KMS-11 (cell line): ENCODE measurements at regions not wholly inside any gene's neighbourhood (a gene's known extent, or its start where the extent isn't known, plus 50 kb on each side); places are given as distances from the start of the nearest gene placed in this dataset.

Experiments used
- H2AFZ ChIP-seq: fragments of 200-600 bp; sonication (generic); 2 replicates; pipeline ENCODE4 v1.6.1; 2016; ENCODE audit warnings: antibody characterized with exemption, mixed run types, low read depth
- H3K27ac ChIP-seq: fragments of 200-600 bp; sonication (generic); 2 replicates; pipeline ENCODE4 v1.6.1; 2016; ENCODE audit warnings: mild to moderate bottlenecking, mixed run types
- H3K27me3 ChIP-seq: fragments of 200-600 bp; sonication (generic); 2 replicates; pipeline ENCODE4 v1.6.1; 2017; ENCODE audit warnings: mild to moderate bottlenecking, low read depth, mixed run types, moderate library complexity; ENCODE audit not compliant: insufficient read depth
- H3K36me3 ChIP-seq: fragments of 200-600 bp; sonication (generic); 2 replicates; pipeline ENCODE4 v1.6.1; 2017; ENCODE audit warnings: mild to moderate bottlenecking, mixed run types; ENCODE audit not compliant: insufficient read depth
- H3K4me1 ChIP-seq: fragments of 200-600 bp; sonication (generic); 2 replicates; pipeline ENCODE4 v1.6.1; 2016; ENCODE audit warnings: mild to moderate bottlenecking, low read depth, mixed run types; ENCODE audit not compliant: poor library complexity, severe bottlenecking
- H3K4me2 ChIP-seq: fragments of 200-600 bp; sonication (generic); 2 replicates; pipeline ENCODE4 v1.7.0; 2016; ENCODE audit warnings: mild to moderate bottlenecking, mixed run types
- H3K4me3 ChIP-seq: fragments of 200-600 bp; sonication (generic); IDR thresholded peaks from 2 replicates; pipeline ENCODE4 v1.6.1; 2017; ENCODE audit warnings: low read depth, low read length, mixed read lengths; ENCODE audit not compliant: insufficient read depth
- H3K79me2 ChIP-seq: fragments of 200-600 bp; sonication (generic); 2 replicates; pipeline ENCODE4 v1.6.1; 2016; ENCODE audit warnings: low read depth, mixed run types; ENCODE audit not compliant: insufficient read depth
- H3K9ac ChIP-seq: fragments of 200-600 bp; sonication (generic); 2 replicates; pipeline ENCODE4 v1.6.1; 2016; ENCODE audit warnings: mild to moderate bottlenecking, mixed run types
- H4K20me1 ChIP-seq: fragments of 200-600 bp; sonication (generic); 2 replicates; pipeline ENCODE4 v1.6.1; 2016; ENCODE audit warnings: mild to moderate bottlenecking, mixed run types; ENCODE audit not compliant: insufficient read depth
- CTCF ChIP-seq: fragments of 200-600 bp; sonication (generic); conservative IDR thresholded peaks from 2 replicates; pipeline ENCODE4 v1.6.1; 2017; ENCODE audit warnings: low read depth, mild to moderate bottlenecking, antibody characterized with exemption, low read length, moderate library complexity, mixed read lengths

- Histone ChIP-seq H3K36me3 (no peaks in the 10 kb centered on the region; the same call in 1 of the 2 replicates), H3K4me2 (no peak overlapping the region), H3K4me1 (no peaks in the 10 kb centered on the region), H2AFZ (no peak overlapping the region), H3K4me3 (no peak overlapping the region), H3K27me3 (no peaks in the 10 kb centered on the region), H3K27ac (no peak overlapping the region), H3K9ac (no peak overlapping the region), H3K79me2 (no peaks in the 10 kb centered on the region), H4K20me1 (no peaks in the 10 kb centered on the region)
- no peak for TF ChIP-seq CTCF
Measured at GRCh38 chr12:75852143-75852542, 179.4 kb downstream of the PHLDA1 start.

DNA sequence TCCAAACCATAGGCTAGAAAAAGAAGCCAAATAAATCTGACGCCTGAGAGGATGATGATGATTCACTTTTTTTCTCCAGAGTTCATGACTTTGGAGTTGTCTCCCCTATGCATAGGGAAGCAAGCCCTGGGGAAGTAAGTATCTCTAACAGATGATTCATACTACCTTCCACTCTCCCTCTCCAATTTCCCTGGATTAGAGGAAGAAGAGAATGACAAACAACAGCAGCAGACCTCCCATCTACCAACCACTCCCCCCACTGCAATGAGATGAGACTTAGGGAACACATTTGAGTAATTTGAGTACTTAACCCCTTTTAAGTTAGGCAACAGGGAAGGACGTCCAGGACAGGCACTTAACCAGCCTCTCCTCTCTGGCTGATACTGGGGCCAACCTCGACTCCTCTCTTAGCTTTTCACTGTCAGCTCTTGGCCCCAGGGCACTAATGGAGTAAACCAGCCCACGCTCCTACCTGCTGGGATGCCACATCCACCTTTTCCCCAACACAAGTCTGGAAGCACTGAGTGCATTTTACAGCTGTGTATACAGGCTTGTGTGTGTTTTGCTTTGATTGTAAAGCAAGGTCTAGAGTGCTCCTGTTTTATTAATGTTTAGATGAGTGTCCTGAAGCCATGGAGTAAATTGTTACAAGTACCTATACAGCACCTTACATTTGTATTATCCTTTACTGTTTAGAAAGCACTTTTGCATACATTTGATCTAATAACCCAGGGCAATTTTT, 180.7 kb downstream of the PHLDA1 start:
- no peaks in the 10 kb centered on the region for H3K4me1 ChIP-seq
- H4K20me1 ChIP-seq = no peaks in the 10 kb centered on the region
- no peak overlapping the region for H3K4me2 ChIP-seq
- no peak overlapping the region for H3K9ac ChIP-seq
- H3K27me3 ChIP-seq = no peaks in the 10 kb centered on the region
- no peak overlapping the region for H3K27ac ChIP-seq
- no peaks in the 10 kb centered on the region for H3K79me2 ChIP-seq
- no peak overlapping the region for H3K4me3 ChIP-seq
- no peak overlapping the region for H2AFZ ChIP-seq
- TF ChIP-seq CTCF = no peak
- H3K36me3 ChIP-seq = no peaks in the 10 kb centered on the region; the same call in 1 of the 2 replicates

- Histone ChIP-seq H2AFZ (no peak overlapping the region), H3K27me3 (no peaks in the 10 kb centered on the region), H3K4me2 (no peak overlapping the region), H3K79me2 (no peaks in the 10 kb centered on the region), H3K4me3 (no peak overlapping the region), H3K27ac (no peak overlapping the region), H4K20me1 (no peaks in the 10 kb centered on the region), H3K9ac (no peak overlapping the region), H3K36me3 (no peaks in the 10 kb centered on the region; the same call in 1 of the 2 replicates), H3K4me1 (no peaks in the 10 kb centered on the region)
- no peak for TF ChIP-seq CTCF
Measured at GRCh38 chr12:75848961-75849360, 182.6 kb downstream of the PHLDA1 start.

DNA sequence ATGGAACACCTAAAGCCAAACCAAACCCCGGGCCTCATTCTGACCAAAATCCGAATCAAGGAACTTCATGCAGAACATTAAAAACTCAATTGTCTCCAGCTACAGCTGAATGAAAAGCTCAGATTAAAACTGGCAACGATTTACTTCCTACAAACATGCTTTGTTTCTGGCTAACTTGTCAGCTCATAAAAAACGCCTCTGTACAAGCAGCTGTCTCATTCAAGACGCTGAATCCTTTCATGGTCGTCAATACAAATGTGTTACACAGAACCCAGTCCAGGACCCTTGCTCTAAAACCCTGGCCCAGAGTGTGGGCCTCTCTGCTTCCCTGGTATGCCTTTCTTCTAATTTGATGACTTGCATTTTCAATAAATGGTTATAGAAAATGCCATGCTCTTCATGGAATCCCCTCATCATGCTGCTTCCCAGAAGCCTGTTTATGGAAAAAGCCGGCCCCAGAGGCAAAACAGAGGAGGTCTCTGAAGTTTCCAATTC, 183.1 kb downstream of the PHLDA1 start:
- Histone ChIP-seq H2AFZ (no peak overlapping the region), H4K20me1 (no peaks in the 10 kb centered on the region), H3K27me3 (no peaks in the 10 kb centered on the region), H3K9ac (no peak overlapping the region), H3K4me1 (no peaks in the 10 kb centered on the region), H3K4me3 (no peak overlapping the region), H3K27ac (no peak overlapping the region), H3K4me2 (no peak overlapping the region), H3K79me2 (no peaks in the 10 kb centered on the region), H3K36me3 (no peaks in the 10 kb centered on the region; the same call in 1 of the 2 replicates)
- no peak for TF ChIP-seq CTCF
